H9 (cell line): ENCODE measurements at regions not wholly inside any gene's neighbourhood (a gene's known extent, or its start where the extent isn't known, plus 50 kb on each side); places are given as distances from the start of the nearest gene placed in this dataset.

Experiments used
- DNase-seq: peaks from one replicate; pipeline ENCODE4 v3.0.0-alpha.2; 2017
- H2AFZ ChIP-seq: one replicate; pipeline ENCODE4 v1.6.1; 2013; ENCODE audit warnings: mild to moderate bottlenecking, low read length, control low read depth, moderate library complexity
- H2AK5ac ChIP-seq: 2 replicates; pipeline ENCODE4 v1.6.1; 2013; ENCODE audit warnings: low read length, control low read depth, mixed read lengths; ENCODE audit not compliant: insufficient read length
- H2BK120ac ChIP-seq: one replicate; pipeline ENCODE4 v1.6.1; 2013; ENCODE audit warnings: low read depth, mild to moderate bottlenecking, low read length, control low read depth, inconsistent platforms; ENCODE audit not compliant: poor library complexity, severe bottlenecking
- H2BK12ac ChIP-seq: 2 replicates; pipeline ENCODE4 v1.6.1; 2013; ENCODE audit warnings: low read length, control low read depth, mixed read lengths, low read depth; ENCODE audit not compliant: insufficient read length
- H2BK15ac ChIP-seq: 2 replicates; pipeline ENCODE4 v1.6.1; 2013; ENCODE audit warnings: low read depth, low read length, control low read depth
- H2BK20ac ChIP-seq: one replicate; pipeline ENCODE4 v1.6.1; 2013; ENCODE audit warnings: low read depth, mild to moderate bottlenecking, low read length, control low read depth, inconsistent platforms; ENCODE audit not compliant: poor library complexity, severe bottlenecking
- H2BK5ac ChIP-seq: 2 replicates; pipeline ENCODE4 v1.6.1; 2013; ENCODE audit warnings: low read length, control low read depth, mixed read lengths; ENCODE audit not compliant: insufficient read length
- H3K14ac ChIP-seq: 2 replicates; pipeline ENCODE4 v1.6.1; 2013; ENCODE audit warnings: low read length, control low read depth; ENCODE audit not compliant: insufficient read depth
- H3K18ac ChIP-seq: 2 replicates; pipeline ENCODE4 v1.6.1; 2013; ENCODE audit warnings: low read depth, mild to moderate bottlenecking, mixed read lengths, low read length, control low read depth; ENCODE audit not compliant: insufficient read length
- H3K23ac ChIP-seq: 2 replicates; pipeline ENCODE4 v1.6.1; 2013; ENCODE audit warnings: low read length, control low read depth, mixed read lengths, low read depth; ENCODE audit not compliant: insufficient read length
- H3K23me2 ChIP-seq: 2 replicates; pipeline ENCODE4 v1.6.1; 2013; ENCODE audit warnings: low read depth, mild to moderate bottlenecking, mixed read lengths, low read length, control low read depth; ENCODE audit not compliant: insufficient read length, poor library complexity, severe bottlenecking
- H3K27ac ChIP-seq: 2 replicates; pipeline ENCODE4 v1.5.1; 2013; ENCODE audit warnings: low read length, control low read depth, mixed read lengths, low read depth; ENCODE audit not compliant: insufficient read length
- H3K27me3 ChIP-seq: 2 replicates; pipeline ENCODE4 v1.6.1; 2013; ENCODE audit warnings: low read length, control low read depth, inconsistent platforms; ENCODE audit not compliant: insufficient read depth
- H3K4ac ChIP-seq: 2 replicates; pipeline ENCODE4 v1.6.1; 2013; ENCODE audit warnings: low read depth, mild to moderate bottlenecking, control low read depth, inconsistent platforms, low read length, moderate library complexity
- H3K4me1 ChIP-seq: 2 replicates; pipeline ENCODE4 v1.6.1; 2013; ENCODE audit warnings: low read length, control low read depth, inconsistent platforms; ENCODE audit not compliant: insufficient read depth
- H3K4me2 ChIP-seq: 2 replicates; pipeline ENCODE4 v1.6.1; 2013; ENCODE audit warnings: low read length, control low read depth, mixed read lengths; ENCODE audit not compliant: insufficient read length, insufficient read depth
- H3K56ac ChIP-seq: 2 replicates; pipeline ENCODE4 v1.6.1; 2013; ENCODE audit warnings: low read depth, mild to moderate bottlenecking, mixed read lengths, low read length, control low read depth; ENCODE audit not compliant: insufficient read length
- H3K79me1 ChIP-seq: 2 replicates; pipeline ENCODE4 v1.6.1; 2013; ENCODE audit warnings: low read depth, mild to moderate bottlenecking, moderate library complexity, low read length, control low read depth, inconsistent platforms; ENCODE audit not compliant: insufficient read depth, poor library complexity, severe bottlenecking
- H3K79me2 ChIP-seq: 2 replicates; pipeline ENCODE4 v1.6.1; 2013; ENCODE audit warnings: low read length, control low read depth, inconsistent platforms; ENCODE audit not compliant: insufficient read depth
- H3K9ac ChIP-seq: 2 replicates; pipeline ENCODE4 v1.6.1; 2013; ENCODE audit warnings: low read length, control low read depth, mixed read lengths; ENCODE audit not compliant: insufficient read length; ENCODE audit errors: extremely low read depth
- H3K9me3 ChIP-seq: one replicate; pipeline ENCODE4 v1.6.1; 2013; ENCODE audit warnings: low read depth, low read length, inconsistent platforms; ENCODE audit not compliant: control insufficient read depth
- H3T11ph ChIP-seq: one replicate; pipeline ENCODE4 v1.6.1; 2013; ENCODE audit warnings: mild to moderate bottlenecking, low read length, control low read depth, inconsistent platforms
- H4K20me1 ChIP-seq: one replicate; pipeline ENCODE4 v1.6.1; 2013; ENCODE audit not compliant: control insufficient read depth, insufficient read length, insufficient read depth
- H4K5ac ChIP-seq: 2 replicates; pipeline ENCODE4 v1.6.1; 2013; ENCODE audit warnings: low read depth, mild to moderate bottlenecking, mixed read lengths, low read length, control low read depth; ENCODE audit not compliant: insufficient read length
- H4K8ac ChIP-seq: replicated peaks from 2 replicates; pipeline ENCODE4 v1.6.1; 2013; ENCODE audit warnings: low read length, control low read depth, mixed read lengths, low read depth; ENCODE audit not compliant: insufficient read length
- H4K91ac ChIP-seq: 2 replicates; pipeline ENCODE4 v1.6.1; 2013; ENCODE audit warnings: low read depth, mild to moderate bottlenecking, moderate library complexity, mixed read lengths, low read length, control low read depth; ENCODE audit not compliant: insufficient read length
- H3K27ac Mint-ChIP-seq, 3 experiments: 2 replicates in 2 of 3; 3 replicates in 1 of 3; pipeline ENCODE4 v1.8.0; 2020 to 2021; ENCODE audit warnings: mixed read lengths in 3 of 3, mild to moderate bottlenecking in 1 of 3, moderate library complexity in 1 of 3
- H3K27me3 Mint-ChIP-seq: 2 replicates; pipeline ENCODE4 v1.8.0; 2021; ENCODE audit warnings: low read depth, mild to moderate bottlenecking, moderate library complexity, mixed read lengths
- H3K36me3 Mint-ChIP-seq, 3 experiments: 2 replicates in 2 of 3; 3 replicates in 1 of 3; pipeline ENCODE4 v1.8.0; 2020 to 2021; ENCODE audit warnings: low read depth in 3 of 3, mixed read lengths in 3 of 3; ENCODE audit not compliant: insufficient read depth in 1 of 3
- H3K4me1 Mint-ChIP-seq, 2 experiments: 2 replicates each; pipeline ENCODE4 v1.8.0; 2020; ENCODE audit warnings: mixed read lengths in 2 of 2
- H3K4me3 Mint-ChIP-seq, 2 experiments: 2 replicates in 1 of 2; 3 replicates in 1 of 2; pipeline ENCODE4 v1.8.0; 2020 to 2021; ENCODE audit warnings: mild to moderate bottlenecking in 2 of 2, mixed read lengths in 2 of 2, moderate library complexity in 1 of 2
- H3K9me3 Mint-ChIP-seq, 2 experiments: 2 replicates in 1 of 2; 3 replicates in 1 of 2; pipeline ENCODE4 v1.8.0; 2020; ENCODE audit warnings: mild to moderate bottlenecking in 2 of 2, mixed read lengths in 2 of 2, moderate library complexity in 1 of 2
- WGBS: extraction: QIAGEN DNeasy Blood & Tissue Kit; methylation state at CpG from one replicate; pipeline ENCODE4 v1.1.7; 2013; ENCODE audit warnings: missing lambda C conversion rate, low lambda C conversion rate, mixed read lengths; ENCODE audit not compliant: insufficient read length; ENCODE audit errors: extremely low coverage; 5-methylcytosine and 5-hydroxymethylcytosine counted together
- TF ChIP-seq, protein P1 (sequence below): fragments of 200-600 bp; sonication (generic); conservative IDR thresholded peaks from 3 replicates; pipeline ENCODE4 v1.8.0; 2021; ENCODE audit warnings: antibody characterized with exemption, mild to moderate bottlenecking

DNA sequence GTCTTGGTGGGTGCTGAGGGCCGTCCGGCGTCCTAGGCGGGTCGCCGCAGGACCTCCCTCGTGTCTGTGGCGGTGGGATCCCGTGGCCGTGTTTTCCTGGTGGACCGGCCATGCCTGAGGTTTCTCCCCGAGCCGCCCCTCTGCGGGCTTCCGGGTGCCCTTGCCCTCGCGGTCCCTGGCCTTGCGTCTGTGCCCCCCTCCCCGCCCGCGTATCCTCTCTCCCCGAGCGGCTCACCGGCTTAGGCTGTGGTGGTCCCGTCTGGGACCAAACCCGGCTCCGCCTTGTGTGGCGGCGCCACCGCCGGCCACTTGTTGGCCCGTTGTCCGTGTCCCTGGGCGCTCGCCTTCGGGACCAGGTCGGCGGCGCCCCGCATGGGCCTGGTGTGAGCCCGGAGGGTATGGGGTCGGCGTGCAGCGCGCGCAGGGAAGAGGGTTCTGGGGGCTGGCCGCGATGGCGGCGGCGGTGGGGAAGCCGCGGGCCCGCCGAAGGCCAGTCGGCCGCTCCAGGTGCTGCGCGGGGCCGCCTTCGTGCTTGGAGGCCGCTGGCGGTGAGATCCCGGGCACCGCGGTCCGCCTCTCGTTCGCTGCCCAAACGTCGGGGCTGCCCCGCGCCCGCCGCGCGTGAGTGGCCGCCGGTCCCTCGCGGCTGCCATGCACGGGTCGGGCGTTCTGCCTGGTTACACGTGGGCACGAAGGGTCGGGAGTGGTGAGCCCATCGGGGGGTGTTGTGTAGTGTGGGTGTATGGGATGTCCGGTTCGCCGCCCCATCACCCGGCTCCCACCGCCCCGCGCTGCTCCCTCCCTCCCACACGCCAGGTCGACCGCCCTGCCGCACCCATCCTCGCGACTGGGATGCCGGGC, 3899.1 kb upstream of the OR11H1 start:
- Histone ChIP-seq H3K27ac (no peak overlapping the region), H3K23me2 (no peaks in the 10 kb centered on the region), H2BK120ac (no peak overlapping the region), H3K23ac (no peak overlapping the region), H3K9ac (no peak overlapping the region), H2BK15ac (no peak overlapping the region), H3T11ph (no peak overlapping the region), H3K79me2 (no peaks in the 10 kb centered on the region), H4K5ac (no peak overlapping the region), H3K4me2 (no peak overlapping the region), H2AFZ (no peak overlapping the region), H3K56ac (no peak overlapping the region), H3K79me1 (no peaks in the 10 kb centered on the region), H2BK5ac (no peak overlapping the region), H2AK5ac (no peak overlapping the region), H3K4ac (no peak overlapping the region), H4K8ac (no peak overlapping the region), H3K9me3 (peaks cover 69% of the 10 kb centered on the region), H4K91ac (no peak overlapping the region), H3K4me1 (no peaks in the 10 kb centered on the region), H2BK12ac (no peak overlapping the region), H4K20me1 (no peaks in the 10 kb centered on the region), H3K27me3 (no peaks in the 10 kb centered on the region), H2BK20ac (no peak overlapping the region), H3K18ac (no peak overlapping the region), H3K14ac (no peak overlapping the region)
- WGBS = no CpG with 5 or more reads among the region's 102 CpGs
- H3K27me3 Mint-ChIP-seq = peaks cover 17% of the 10 kb centered on the region
- TF ChIP-seq, protein P1, sequence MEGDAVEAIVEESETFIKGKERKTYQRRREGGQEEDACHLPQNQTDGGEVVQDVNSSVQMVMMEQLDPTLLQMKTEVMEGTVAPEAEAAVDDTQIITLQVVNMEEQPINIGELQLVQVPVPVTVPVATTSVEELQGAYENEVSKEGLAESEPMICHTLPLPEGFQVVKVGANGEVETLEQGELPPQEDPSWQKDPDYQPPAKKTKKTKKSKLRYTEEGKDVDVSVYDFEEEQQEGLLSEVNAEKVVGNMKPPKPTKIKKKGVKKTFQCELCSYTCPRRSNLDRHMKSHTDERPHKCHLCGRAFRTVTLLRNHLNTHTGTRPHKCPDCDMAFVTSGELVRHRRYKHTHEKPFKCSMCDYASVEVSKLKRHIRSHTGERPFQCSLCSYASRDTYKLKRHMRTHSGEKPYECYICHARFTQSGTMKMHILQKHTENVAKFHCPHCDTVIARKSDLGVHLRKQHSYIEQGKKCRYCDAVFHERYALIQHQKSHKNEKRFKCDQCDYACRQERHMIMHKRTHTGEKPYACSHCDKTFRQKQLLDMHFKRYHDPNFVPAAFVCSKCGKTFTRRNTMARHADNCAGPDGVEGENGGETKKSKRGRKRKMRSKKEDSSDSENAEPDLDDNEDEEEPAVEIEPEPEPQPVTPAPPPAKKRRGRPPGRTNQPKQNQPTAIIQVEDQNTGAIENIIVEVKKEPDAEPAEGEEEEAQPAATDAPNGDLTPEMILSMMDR = no peak
- no peak overlapping the region for H3K27ac Mint-ChIP-seq
- H3K4me3 Mint-ChIP-seq = no peak overlapping the region
- peaks cover 29 to 45% (median 37%) of the 10 kb centered on the region in 3 experiments for H3K36me3 Mint-ChIP-seq
- H3K9me3 Mint-ChIP-seq = peaks cover 60 to 70% of the 10 kb centered on the region in 2 experiments
- no peak for DNase-seq
- H3K4me1 Mint-ChIP-seq = no peaks in the 10 kb centered on the region
